Fibroblast of villous mesenchyme (primary cell): ENCODE measurements at regions not wholly inside any gene's neighbourhood (a gene's known extent, or its start where the extent isn't known, plus 50 kb on each side); places are given as distances from the start of the nearest gene placed in this dataset.

Source experiments
- DNase-seq: peaks from one replicate; pipeline ENCODE4 v3.0.0-alpha.2; 2010; ENCODE audit warnings: low read depth
- H3K4me3 ChIP-seq: 2 replicates; pipeline ENCODE4 v1.5.1; 2011; ENCODE audit warnings: low read depth, mild to moderate bottlenecking, low read length
- TF ChIP-seq, protein P1 (sequence below): IDR thresholded peaks from 2 replicates; pipeline ENCODE4 v1.5.1; 2012; ENCODE audit warnings: low read depth, mild to moderate bottlenecking, low read length; ENCODE audit not compliant: insufficient read depth

DNA sequence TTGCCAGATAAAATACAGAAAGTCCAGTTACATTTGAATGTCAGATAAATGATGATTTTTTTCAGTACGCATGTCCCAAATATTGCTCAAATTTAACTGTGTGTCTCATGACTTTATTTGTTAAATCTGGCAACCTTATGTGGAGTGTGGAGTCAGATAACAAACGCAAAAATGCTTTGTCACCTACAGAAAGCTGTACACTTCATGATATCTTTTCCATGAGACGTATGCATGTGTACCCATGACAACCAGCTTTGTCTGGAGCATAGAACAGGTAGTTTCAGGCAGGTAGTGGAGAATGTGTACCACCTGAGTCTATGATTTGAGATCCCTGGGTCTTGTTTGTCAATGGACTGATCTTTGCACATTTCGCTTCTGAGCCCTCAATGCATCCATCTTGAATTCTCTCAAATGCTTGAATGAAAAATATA is 105.5 kb upstream of the CPEB4 start:
- peak; percentile 29 for DNase-seq
- TF ChIP-seq, protein P1, sequence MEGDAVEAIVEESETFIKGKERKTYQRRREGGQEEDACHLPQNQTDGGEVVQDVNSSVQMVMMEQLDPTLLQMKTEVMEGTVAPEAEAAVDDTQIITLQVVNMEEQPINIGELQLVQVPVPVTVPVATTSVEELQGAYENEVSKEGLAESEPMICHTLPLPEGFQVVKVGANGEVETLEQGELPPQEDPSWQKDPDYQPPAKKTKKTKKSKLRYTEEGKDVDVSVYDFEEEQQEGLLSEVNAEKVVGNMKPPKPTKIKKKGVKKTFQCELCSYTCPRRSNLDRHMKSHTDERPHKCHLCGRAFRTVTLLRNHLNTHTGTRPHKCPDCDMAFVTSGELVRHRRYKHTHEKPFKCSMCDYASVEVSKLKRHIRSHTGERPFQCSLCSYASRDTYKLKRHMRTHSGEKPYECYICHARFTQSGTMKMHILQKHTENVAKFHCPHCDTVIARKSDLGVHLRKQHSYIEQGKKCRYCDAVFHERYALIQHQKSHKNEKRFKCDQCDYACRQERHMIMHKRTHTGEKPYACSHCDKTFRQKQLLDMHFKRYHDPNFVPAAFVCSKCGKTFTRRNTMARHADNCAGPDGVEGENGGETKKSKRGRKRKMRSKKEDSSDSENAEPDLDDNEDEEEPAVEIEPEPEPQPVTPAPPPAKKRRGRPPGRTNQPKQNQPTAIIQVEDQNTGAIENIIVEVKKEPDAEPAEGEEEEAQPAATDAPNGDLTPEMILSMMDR: no peak

DNA sequence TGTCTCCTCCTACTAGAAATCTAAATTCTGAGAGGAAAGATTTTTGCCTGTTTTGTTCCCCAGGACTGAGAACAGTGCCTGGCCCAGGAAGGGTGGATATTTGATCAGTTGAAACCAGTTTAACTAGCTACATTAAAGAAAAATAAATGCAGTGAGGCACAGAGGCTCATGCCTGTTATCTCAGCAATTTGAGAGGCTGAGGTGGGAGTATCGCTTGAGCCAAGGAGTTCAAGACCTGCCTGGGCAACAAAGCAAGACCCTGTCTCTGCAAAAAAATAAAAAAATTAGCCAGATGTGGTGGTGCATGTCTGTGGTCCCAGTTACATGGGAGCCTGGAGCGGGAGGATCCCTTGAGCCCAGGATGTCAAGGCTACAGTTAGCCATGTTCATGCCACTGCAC is 104.8 kb upstream of the CPEB4 start:
- no peak for DNase-seq
- TF ChIP-seq, protein P1: no peak
- no peak overlapping the region for H3K4me3 ChIP-seq

More for the DNA sequence above, 105.5 kb upstream of the CPEB4 start:
- H3K4me3 ChIP-seq: no peak overlapping the region

DNA sequence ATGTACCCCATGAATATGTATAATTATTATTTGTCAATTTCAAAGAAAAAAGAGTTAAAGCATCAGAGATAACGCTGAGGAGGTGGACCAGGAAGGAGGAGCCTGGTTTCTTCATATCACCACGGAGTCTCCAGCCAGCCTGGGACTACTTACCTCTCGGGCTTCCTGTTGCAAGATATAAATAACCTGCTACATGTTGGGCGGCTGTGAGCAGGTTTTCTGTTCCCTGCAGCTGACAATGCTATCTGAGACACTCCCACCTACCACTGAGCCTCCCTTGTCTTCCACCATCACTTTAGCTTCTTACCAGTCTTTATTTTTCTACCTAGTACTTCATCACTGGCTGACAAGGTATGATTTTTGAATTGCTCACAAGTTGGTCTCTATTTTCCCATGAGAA is 102.7 kb upstream of the CPEB4 start:
- H3K4me3 ChIP-seq: no peak overlapping the region
- DNase-seq: no peak
- TF ChIP-seq, protein P1: no peak

DNA sequence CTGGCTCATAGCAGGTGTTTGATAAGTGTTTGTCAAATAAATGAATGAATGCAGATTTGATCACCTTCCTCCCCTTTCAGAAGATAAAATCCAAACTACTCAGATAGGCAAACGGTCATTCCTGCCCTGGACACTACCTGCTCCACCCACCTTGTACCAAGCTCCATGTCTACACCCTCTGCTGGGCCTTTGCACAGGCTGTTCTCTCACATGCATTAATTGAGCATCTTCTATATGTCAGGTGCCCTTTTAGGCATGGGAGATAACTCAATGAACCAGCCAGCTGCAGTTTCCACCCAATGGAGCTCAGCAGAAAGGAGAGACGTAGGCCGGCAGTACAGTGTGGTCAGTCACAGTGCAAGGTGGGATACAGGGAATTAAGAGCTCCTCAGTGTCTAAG is 102.3 kb upstream of the CPEB4 start:
- TF ChIP-seq, protein P1: no peak
- no peak for DNase-seq
- no peak overlapping the region for H3K4me3 ChIP-seq

DNA sequence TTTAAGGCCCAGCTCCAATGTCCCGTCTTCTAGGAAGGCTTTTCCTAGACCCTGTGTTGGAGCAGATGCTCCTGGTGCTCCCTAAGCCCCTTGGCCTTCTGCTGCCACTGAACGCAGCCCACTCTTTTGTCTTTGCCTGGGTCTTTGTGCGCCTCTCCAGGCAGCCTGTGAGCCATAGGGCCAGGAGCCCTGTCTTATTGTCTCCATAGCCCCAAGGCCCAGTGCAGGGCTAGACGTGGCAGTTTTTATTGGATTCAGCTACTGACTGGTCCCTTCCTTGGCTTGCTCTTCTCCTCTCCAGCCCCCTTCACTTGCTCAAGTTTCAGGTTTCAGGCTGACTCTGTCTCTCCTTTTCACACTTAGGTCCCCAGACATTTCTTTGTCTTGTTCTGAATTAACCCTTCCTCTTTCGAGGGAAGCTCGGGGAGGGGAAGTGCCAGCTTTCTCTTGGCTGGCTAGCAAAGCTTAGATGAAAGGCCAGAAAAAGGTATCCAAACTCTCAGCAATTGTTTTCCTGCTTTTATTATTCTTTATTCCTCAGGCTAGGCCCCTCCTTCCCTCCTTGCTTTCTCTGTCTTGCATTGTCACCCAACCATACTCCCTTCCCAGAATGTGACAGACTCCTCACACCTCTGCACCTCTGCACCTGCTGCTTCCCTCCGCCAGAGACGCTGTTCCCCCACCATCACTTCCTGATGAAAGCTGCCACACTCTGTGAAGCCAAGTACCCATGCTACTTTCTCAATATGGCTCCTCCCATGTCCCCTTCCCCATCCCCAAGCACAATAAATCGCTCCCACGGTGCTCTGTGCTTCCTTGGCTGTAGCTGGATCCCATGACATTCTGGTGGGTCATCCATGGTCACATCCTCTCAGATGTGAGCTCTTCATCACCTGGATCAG is 101.6 kb upstream of the CPEB4 start:
- TF ChIP-seq, protein P1: no peak
- H3K4me3 ChIP-seq: no peak overlapping the region
- DNase-seq: no peak

DNA sequence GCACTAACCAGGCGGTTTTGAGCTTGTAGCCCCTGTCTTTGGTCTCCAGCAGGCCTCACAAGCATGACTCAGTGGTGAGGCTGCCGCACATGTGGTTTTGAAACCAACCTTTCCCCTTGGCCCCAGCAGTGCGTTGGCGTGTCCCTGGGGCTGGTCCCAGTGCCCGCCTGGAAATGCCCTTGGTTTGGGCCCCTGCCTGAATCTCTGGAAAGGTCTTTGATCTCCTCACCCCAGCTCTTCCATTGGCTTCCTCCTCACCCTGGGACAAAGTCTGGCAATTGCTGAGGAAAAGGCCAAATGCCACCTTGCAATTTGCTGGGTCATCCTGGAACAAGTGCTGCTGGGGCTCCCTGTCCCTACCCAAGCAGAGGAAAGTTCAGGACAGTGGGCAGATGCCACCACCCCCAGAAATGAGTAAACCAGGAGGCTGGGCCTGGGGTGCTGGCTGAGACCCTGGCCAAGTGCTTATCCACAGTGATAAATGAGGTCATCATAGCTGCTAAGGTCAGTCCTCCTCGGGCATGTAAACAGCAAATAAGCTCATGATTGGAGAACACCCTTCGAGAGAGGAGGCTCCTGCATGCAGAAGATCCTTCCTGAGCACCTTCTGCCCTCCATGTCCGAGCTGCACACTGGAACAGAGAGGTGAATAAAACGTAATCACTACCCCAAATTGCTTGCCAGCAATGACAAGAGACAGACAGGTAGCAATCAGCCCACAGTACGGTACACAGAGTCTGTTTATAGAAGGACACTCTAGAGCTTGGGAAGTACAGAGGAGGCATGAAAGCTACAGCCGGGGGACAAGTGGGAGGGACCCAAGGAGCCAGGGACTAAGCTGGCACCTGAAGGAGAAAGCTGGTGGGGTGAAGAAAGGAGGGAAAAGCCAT is 98.9 kb upstream of the CPEB4 start:
- no peak overlapping the region for H3K4me3 ChIP-seq
- peak; percentile 42 for DNase-seq
- TF ChIP-seq, protein P1: no peak
